OCI-LY7 (cell line): ENCODE measurements at regions not wholly inside any gene's neighbourhood (a gene's known extent, or its start where the extent isn't known, plus 50 kb on each side); places are given as distances from the start of the nearest gene placed in this dataset.

Experiments used
- CTCF ChIP-seq: fragments of 200-600 bp; sonication (generic); conservative IDR thresholded peaks from 2 replicates; pipeline ENCODE4 v1.5.1; 2014; ENCODE audit warnings: mild to moderate bottlenecking, antibody characterized with exemption, low read length, moderate library complexity, mixed read lengths
- EZH2phosphoT487 ChIP-seq: fragments of 200-600 bp; sonication (generic); IDR thresholded peaks from 2 replicates; pipeline ENCODE4 v1.6.1; 2018; ENCODE audit warnings: low read depth, borderline replicate concordance, mild to moderate bottlenecking, mixed run types, antibody characterized with exemption, low read length, moderate library complexity, mixed read lengths

GRCh38 chr4:163228648-163229047, 62.0 kb upstream of the NAF1 start:
- TF ChIP-seq CTCF (no peak), EZH2phosphoT487 (no peak)
